Lower lobe of right lung (tissue), 2 donors: ENCODE measurements at regions not wholly inside any gene's neighbourhood (a gene's known extent, or its start where the extent isn't known, plus 50 kb on each side); places are given as distances from the start of the nearest gene placed in this dataset.

Experiments used
- ATAC-seq, 2 donors: fragments of 200-7000 bp; cut with Tn5 transposase; one replicate each; pipeline ENCODE4 v1.9.1; 2020 to 2022; ENCODE audit warnings: mild to moderate bottlenecking in 2 of 2, moderate library complexity in 2 of 2
- DNase-seq: peaks from one replicate; pipeline ENCODE4 v3.0.0-alpha.2; 2020
- H3K27ac ChIP-seq: fragments of 200-600 bp; one replicate; pipeline ENCODE4 v1.8.0; 2022
- H3K27me3 ChIP-seq: fragments of 200-600 bp; one replicate; pipeline ENCODE4 v1.8.0; 2022; ENCODE audit warnings: low read depth
- H3K36me3 ChIP-seq: fragments of 200-600 bp; one replicate; pipeline ENCODE4 v1.8.0; 2022; ENCODE audit warnings: mild to moderate bottlenecking
- H3K4me1 ChIP-seq: fragments of 200-600 bp; one replicate; pipeline ENCODE4 v1.8.0; 2022
- H3K4me3 ChIP-seq: fragments of 200-600 bp; one replicate; pipeline ENCODE4 v1.8.0; 2022; ENCODE audit warnings: mild to moderate bottlenecking
- H3K9me3 ChIP-seq: fragments of 200-600 bp; one replicate; pipeline ENCODE4 v1.8.0; 2022
- CTCF ChIP-seq: fragments of 200-600 bp; IDR thresholded peaks from one replicate; pipeline ENCODE4 v1.8.0; 2022; ENCODE audit warnings: antibody characterized with exemption, mild to moderate bottlenecking
- intact Hi-C: fragments of 100-400 bp; cut with DNase I; formaldehyde crosslinking; loops from one replicate; pipeline ENCODE4 v1.11.0; 2022
- donor health status: DM: no; HTN: yes; CAD: no; lungs with severe emphysema.

GRCh38 chr2:199684168-199684567, 166.8 kb downstream of the FTCDNL1 start:
- Histone ChIP-seq H3K36me3 (no peaks in the 10 kb centered on the region), H3K27ac (no peak overlapping the region), H3K9me3 (no peaks in the 10 kb centered on the region), H3K4me3 (no peak overlapping the region), H3K27me3 (no peaks in the 10 kb centered on the region), H3K4me1 (no peaks in the 10 kb centered on the region)
- no peak for ATAC-seq
- DNase-seq = no peak
- intact Hi-C loops = no loop called here
- no peak for TF ChIP-seq CTCF

- Histone ChIP-seq H3K36me3 (no peaks in the 10 kb centered on the region), H3K27ac (no peak overlapping the region), H3K4me1 (no peaks in the 10 kb centered on the region), H3K27me3 (no peaks in the 10 kb centered on the region), H3K9me3 (no peaks in the 10 kb centered on the region), H3K4me3 (no peak overlapping the region)
- no peak for TF ChIP-seq CTCF
- DNase-seq (no peak), ATAC-seq (no peak)
- intact Hi-C loops = no loop called here
Measured at GRCh38 chr2:199682001-199682400, 169.0 kb downstream of the FTCDNL1 start.

GRCh38 chr2:199680482-199680881, 170.5 kb downstream of the FTCDNL1 start:
- no peaks in the 10 kb centered on the region for H3K27me3 ChIP-seq

GRCh38 chr2:199679883-199680282, 171.1 kb downstream of the FTCDNL1 start:
- H3K4me3 ChIP-seq = no peak overlapping the region
- ATAC-seq (no peak), DNase-seq (no peak)
- no peaks in the 10 kb centered on the region for H3K27me3 ChIP-seq
- no peak for TF ChIP-seq CTCF
- no peaks in the 10 kb centered on the region for H3K36me3 ChIP-seq
- no peaks in the 10 kb centered on the region for H3K4me1 ChIP-seq
- H3K9me3 ChIP-seq = no peaks in the 10 kb centered on the region
- no peak overlapping the region for H3K27ac ChIP-seq
- intact Hi-C loops = no loop called here

More at GRCh38 chr2:199680482-199680881, 170.5 kb downstream of the FTCDNL1 start:
- no peak for ATAC-seq
- Histone ChIP-seq H3K9me3 (no peaks in the 10 kb centered on the region), H3K4me1 (no peaks in the 10 kb centered on the region), H3K4me3 (no peak overlapping the region), H3K27ac (no peak overlapping the region), H3K36me3 (no peaks in the 10 kb centered on the region)
- DNase-seq = no peak
- TF ChIP-seq CTCF = no peak
- intact Hi-C loops = no loop called here

GRCh38 chr2:199677881-199678280, 173.1 kb downstream of the FTCDNL1 start:
- DNase-seq (no peak), ATAC-seq (no peak)
- intact Hi-C loops = no loop called here
- H3K4me1 ChIP-seq = no peaks in the 10 kb centered on the region
- no peak overlapping the region for H3K4me3 ChIP-seq
- TF ChIP-seq CTCF = no peak
- H3K36me3 ChIP-seq = no peaks in the 10 kb centered on the region
- no peaks in the 10 kb centered on the region for H3K9me3 ChIP-seq
- H3K27ac ChIP-seq = no peak overlapping the region
- no peaks in the 10 kb centered on the region for H3K27me3 ChIP-seq

GRCh38 chr2:199668645-199669044, 182.3 kb downstream of the FTCDNL1 start:
- ATAC-seq = no peak
- TF ChIP-seq CTCF = no peak
- Histone ChIP-seq H3K9me3 (no peaks in the 10 kb centered on the region), H3K36me3 (no peaks in the 10 kb centered on the region), H3K27me3 (no peaks in the 10 kb centered on the region), H3K4me1 (no peaks in the 10 kb centered on the region), H3K4me3 (no peak overlapping the region), H3K27ac (no peak overlapping the region)
- no peak for DNase-seq
- intact Hi-C loops = no loop called here
